K562 (cell line): ENCODE measurements at regions not wholly inside any gene's neighbourhood (a gene's known extent, or its start where the extent isn't known, plus 50 kb on each side); places are given as distances from the start of the nearest gene placed in this dataset.

Experiments used
- ATAC-seq: fragments of 200-7000 bp; cut with Tn5 transposase; 3 replicates; pipeline ENCODE4 v1.9.1; 2020; ENCODE audit warnings: moderate library complexity
- BruUV-seq: library from RNA; stranded (reverse); fragments of 400-500 nt; replicated peaks from 2 replicates; lab custom pipeline; 2021; lab: Mats Ljungman, UMichigan
- CTCF ChIA-PET: fragments of 300-600 bp; formaldehyde crosslinking; extraction: SDS; loops from one replicate; lab custom pipeline; 2021; ENCODE audit warnings: low intra/inter-chr PET ratio; lab: Yijun Ruan, JAX
- POLR2A ChIA-PET: fragments of 300-600, 350-650 bp; sonication (Branson Sonifier 250); formaldehyde crosslinking; extraction: SDS; loops from one replicate; lab custom pipeline; 2021; ENCODE audit warnings: antibody characterized with exemption, inconsistent platforms; lab: Yijun Ruan, JAX
- DNase-seq, 4 experiments: peaks; one replicate each; pipeline versions ENCODE4 v3.0.0 to v3.0.0-alpha.2; 2011 to 2018; ENCODE audit warnings: low spot score in 3 of 4, mixed read lengths in 3 of 4; ENCODE audit errors: extremely low read depth in 1 of 4
- FAIRE-seq: peaks from 2 replicates; lab custom pipeline; 2011; peaks lifted over from hg19 to GRCh38; lab: Jason Lieb, UNC
- H2AFZ ChIP-seq: 2 replicates; pipeline ENCODE4 v1.6.0; 2011; ENCODE audit warnings: low read depth, low read length, control low read depth, inconsistent platforms
- H3K27ac ChIP-seq: fragments of 200-600 bp; 3 replicates; pipeline ENCODE4 v1.8.0; 2011; ENCODE audit warnings: low read depth, mild to moderate bottlenecking, control low read depth, inconsistent platforms, low read length, moderate library complexity, mixed read lengths; ENCODE audit errors: extremely low read depth
- H3K27me3 ChIP-seq, 2 experiments: fragments of 300-600 bp in 1 of 2; 2 replicates in 1 of 2; 3 replicates in 1 of 2; pipeline versions ENCODE4 v1.6.0 to v1.8.0; 2011; ENCODE audit warnings: inconsistent platforms in 2 of 2, low read length in 2 of 2, mild to moderate bottlenecking in 1 of 2, mixed read lengths in 1 of 2, moderate library complexity in 1 of 2; ENCODE audit not compliant: control insufficient read depth in 2 of 2, insufficient read depth in 2 of 2
- H3K36me3 ChIP-seq: fragments of 300-600 bp; 3 replicates; pipeline ENCODE4 v1.8.0; 2011; ENCODE audit warnings: mild to moderate bottlenecking, low read length, inconsistent platforms; ENCODE audit not compliant: control insufficient read depth, insufficient read depth
- H3K4me1 ChIP-seq, 2 experiments: fragments of 200-600 bp in 1 of 2; replicated peaks in 1 of 2; 2 replicates in 1 of 2; 3 replicates in 1 of 2; pipeline versions ENCODE4 v1.5.1 to v1.8.0; 2011; ENCODE audit warnings: inconsistent platforms in 2 of 2, low read length in 2 of 2, mild to moderate bottlenecking in 1 of 2, mixed read lengths in 1 of 2, moderate library complexity in 1 of 2; ENCODE audit not compliant: control insufficient read depth in 2 of 2, insufficient read depth in 2 of 2
- H3K4me2 ChIP-seq: 2 replicates; pipeline ENCODE4 v1.6.1; 2011; ENCODE audit warnings: low read length, control low read depth, inconsistent platforms, mixed read lengths; ENCODE audit not compliant: insufficient read depth
- H3K4me3 ChIP-seq: fragments of 200-600 bp; sonication (generic), shearing (Covaris generic); 2 replicates; pipeline ENCODE4 v1.5.1; 2016; ENCODE audit warnings: control low read depth, inconsistent platforms
- H3K79me2 ChIP-seq: fragments of 200-600 bp; 3 replicates; pipeline ENCODE4 v1.8.0; 2011; ENCODE audit warnings: low read length, inconsistent platforms; ENCODE audit not compliant: control insufficient read depth, insufficient read depth
- H3K9ac ChIP-seq, 2 experiments: 2 replicates each; pipeline versions ENCODE4 v1.6.0 to v1.6.1; 2011; ENCODE audit warnings: low read depth in 2 of 2, low read length in 2 of 2, control low read depth in 1 of 2, inconsistent platforms in 1 of 2, mild to moderate bottlenecking in 1 of 2, mixed read lengths in 1 of 2; ENCODE audit not compliant: insufficient read depth in 1 of 2
- H3K9me1 ChIP-seq: one replicate; pipeline ENCODE4 v1.6.0; 2011; ENCODE audit warnings: inconsistent platforms, mild to moderate bottlenecking, low read length, moderate library complexity; ENCODE audit not compliant: control insufficient read depth, insufficient read depth
- H3K9me3 ChIP-seq: replicated peaks from 2 replicates; pipeline ENCODE4 v1.5.1; 2011; ENCODE audit warnings: low read depth, low read length, inconsistent platforms; ENCODE audit not compliant: control insufficient read depth, insufficient read depth
- H4K20me1 ChIP-seq: replicated peaks from 2 replicates; pipeline ENCODE4 v1.6.1; 2011; ENCODE audit warnings: low read length, inconsistent platforms, mixed read lengths; ENCODE audit not compliant: control insufficient read depth, insufficient read depth
- CUX1 ChIP-seq: fragments of 200-800 bp; sonication (Bioruptor generic); IDR thresholded peaks from 2 replicates; pipeline ENCODE4 v1.6.1; 2016; ENCODE audit warnings: missing genetic modification characterization, missing compliant biosample characterization
- FOSL1 ChIP-seq: fragments of 200-800 bp; sonication (Bioruptor generic); conservative IDR thresholded peaks from 2 replicates; pipeline ENCODE4 v1.6.1; 2016; ENCODE audit warnings: missing genetic modification characterization, missing compliant biosample characterization
- HMBOX1 ChIP-seq: sonication (generic); IDR thresholded peaks from 2 replicates; pipeline ENCODE4 v1.6.1; 2016
- NCOA2 ChIP-seq, 2 experiments: fragments of 450-650 bp; IDR thresholded peaks; 2 replicates each; pipeline ENCODE4 v1.6.1; 2018; ENCODE audit warnings: mild to moderate bottlenecking in 2 of 2, moderate library complexity in 1 of 2; ENCODE audit not compliant: partially characterized antibody in 2 of 2
- NFRKB ChIP-seq: fragments of 450-650 bp; IDR thresholded peaks from 2 replicates; pipeline ENCODE4 v1.6.1; 2016; ENCODE audit warnings: low read depth
- RAD51 ChIP-seq: fragments of 450-650 bp; IDR thresholded peaks from 2 replicates; pipeline ENCODE4 v1.7.1; 2016; ENCODE audit warnings: low read depth, mild to moderate bottlenecking, borderline replicate concordance
- THRAP3 ChIP-seq: fragments of 450-650 bp; IDR thresholded peaks from 2 replicates; pipeline ENCODE4 v1.6.1; 2016; ENCODE audit warnings: mild to moderate bottlenecking, inconsistent platforms, borderline replicate concordance
- XRCC3 ChIP-seq: fragments of 450-650 bp; IDR thresholded peaks from 2 replicates; pipeline ENCODE4 v1.6.1; 2017; ENCODE audit warnings: mild to moderate bottlenecking, moderate library complexity
- ZBTB34 ChIP-seq: fragments of 250-450 bp; sonication (Bioruptor Pico); IDR thresholded peaks from 2 replicates; pipeline ENCODE4 v1.8.0; 2021; ENCODE audit warnings: mild to moderate bottlenecking, moderate library complexity
- ZBTB7A ChIP-seq: IDR thresholded peaks from 2 replicates; pipeline ENCODE4 v1.6.1; 2011; ENCODE audit warnings: low read depth, mild to moderate bottlenecking, low read length, moderate library complexity, borderline replicate concordance; ENCODE audit not compliant: control insufficient read depth
- ZC3H11A ChIP-seq: IDR thresholded peaks from 2 replicates; pipeline ENCODE4 v1.6.1; 2012; ENCODE audit warnings: low read depth, low read length, improper control_type of control experiment
- ZNF23 ChIP-seq: fragments of 250-450 bp; sonication (Bioruptor Pico); IDR thresholded peaks from 2 replicates; pipeline ENCODE4 v1.4.0; 2020; ENCODE audit warnings: mild to moderate bottlenecking
- ZNF280B ChIP-seq: fragments of 250-450 bp; sonication (Bioruptor Pico); IDR thresholded peaks from 2 replicates; pipeline ENCODE4 v1.5.1; 2021; ENCODE audit warnings: mild to moderate bottlenecking
- WGBS: fragments of 100-300 bp; shearing (Covaris generic); methylation state at CpG from one replicate; pipeline ENCODE4 v1.1.6; 2016; ENCODE audit warnings: low coverage, mixed read lengths; ENCODE audit not compliant: insufficient coverage; ENCODE audit errors: missing lambda C conversion rate; 5-methylcytosine and 5-hydroxymethylcytosine counted together
- in situ Hi-C: fragments of 300-500 bp; cut with MboI; formaldehyde crosslinking; loops from 4 replicates; pipeline ENCODE4 v1.15.0; 2018; ENCODE audit warnings: inconsistent platforms, mixed read lengths
- intact Hi-C: fragments of 100-400 bp; cut with micrococcal nuclease; formaldehyde crosslinking; loops from 2 replicates; pipeline ENCODE4 v1.14.2; 2022

GRCh38 chr3:194941360-194941955 lies 255.8 kb downstream of the FAM43A start:
- Histone ChIP-seq H3K27me3 (peaks cover 32 to 79% of the 10 kb centered on the region in 2 experiments), H3K36me3 (no peaks in the 10 kb centered on the region), H3K9ac (no peak overlapping the region), H3K27ac (no peak overlapping the region), H3K4me3 (no peak overlapping the region), H3K4me1 (no peaks in the 10 kb centered on the region), H4K20me1 (no peaks in the 10 kb centered on the region; the same call in 1 of the 2 replicates), H3K9me3 (no peaks in the 10 kb centered on the region), H3K4me2 (no peak overlapping the region), H3K79me2 (no peaks in the 10 kb centered on the region), H2AFZ (no peak overlapping the region), H3K9me1 (no peaks in the 10 kb centered on the region)
- BruUV-seq: no TSS peak
- no peak for FAIRE-seq
- in situ Hi-C loops: no loop called here
- intact Hi-C loops: no loop called here
- ChIA-PET POLR2A (interaction anchor here (1.1 to 1.3 kb wide), 2 partner anchors 12 to 23 kb away, joined by 3 to 5 read pairs; no protein-coding TSS in a partner anchor), CTCF (no interaction called here)
- 0% methylated on average over 7 of the region's 9 CpGs for WGBS
- no peak for DNase-seq
- no peak for ATAC-seq
- no peak for TF ChIP-seq RAD51
- TF ChIP-seq THRAP3: no peak
- TF ChIP-seq CUX1 (CRISPR knock-in tag): no peak
- no peak for TF ChIP-seq ZNF23 (CRISPR knock-in tag)
- no peak for TF ChIP-seq ZNF280B (CRISPR knock-in tag)
- no peak for TF ChIP-seq NFRKB
- TF ChIP-seq ZC3H11A: no peak
- no peak for TF ChIP-seq ZBTB34 (CRISPR knock-in tag)
- TF ChIP-seq XRCC3: no peak
- TF ChIP-seq ZBTB7A: no peak
- TF ChIP-seq HMBOX1: no peak
- TF ChIP-seq FOSL1 (tag): no peak
- TF ChIP-seq NCOA2 (IDR thresholded peaks at IDR 0.05; ENCODE audit: partially characterized antibody in 2 of 2): no peak
